ENCODE measurements at regions not wholly inside any gene's neighbourhood (a gene's known extent, or its start where the extent isn't known, plus 50 kb on each side); places are given as distances from the start of the nearest gene placed in this dataset.

DNA sequence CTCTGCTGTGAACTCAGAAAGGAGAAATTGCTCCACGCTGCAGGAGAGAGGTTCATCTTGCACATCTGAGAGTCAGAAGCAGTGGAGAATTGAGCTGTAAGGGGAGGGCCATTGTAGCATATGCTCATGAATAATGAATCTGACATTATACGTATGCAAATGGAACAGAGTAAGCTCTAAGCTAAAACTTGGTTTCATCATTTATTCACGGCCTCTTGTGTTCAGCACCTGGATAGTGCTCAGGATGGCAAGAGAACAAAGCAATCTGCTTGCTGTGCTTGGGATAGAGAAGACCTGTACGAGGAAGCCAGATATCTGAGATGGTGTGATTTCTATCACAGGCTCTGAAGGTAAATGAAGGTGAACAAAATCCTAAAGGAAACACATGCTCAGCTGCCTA, 87.9 kb upstream of the GCFC2 start:
- no peak overlapping the region for H3K4me3 ChIP-seq (ENCODE audit: low read length)
- TF ChIP-seq, protein P1, sequence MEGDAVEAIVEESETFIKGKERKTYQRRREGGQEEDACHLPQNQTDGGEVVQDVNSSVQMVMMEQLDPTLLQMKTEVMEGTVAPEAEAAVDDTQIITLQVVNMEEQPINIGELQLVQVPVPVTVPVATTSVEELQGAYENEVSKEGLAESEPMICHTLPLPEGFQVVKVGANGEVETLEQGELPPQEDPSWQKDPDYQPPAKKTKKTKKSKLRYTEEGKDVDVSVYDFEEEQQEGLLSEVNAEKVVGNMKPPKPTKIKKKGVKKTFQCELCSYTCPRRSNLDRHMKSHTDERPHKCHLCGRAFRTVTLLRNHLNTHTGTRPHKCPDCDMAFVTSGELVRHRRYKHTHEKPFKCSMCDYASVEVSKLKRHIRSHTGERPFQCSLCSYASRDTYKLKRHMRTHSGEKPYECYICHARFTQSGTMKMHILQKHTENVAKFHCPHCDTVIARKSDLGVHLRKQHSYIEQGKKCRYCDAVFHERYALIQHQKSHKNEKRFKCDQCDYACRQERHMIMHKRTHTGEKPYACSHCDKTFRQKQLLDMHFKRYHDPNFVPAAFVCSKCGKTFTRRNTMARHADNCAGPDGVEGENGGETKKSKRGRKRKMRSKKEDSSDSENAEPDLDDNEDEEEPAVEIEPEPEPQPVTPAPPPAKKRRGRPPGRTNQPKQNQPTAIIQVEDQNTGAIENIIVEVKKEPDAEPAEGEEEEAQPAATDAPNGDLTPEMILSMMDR (conservative IDR thresholded peaks at IDR 0.05; ENCODE audit: low read depth, low read length): no peak
- no peak for DNase-seq (ENCODE audit: low read depth)

DNA sequence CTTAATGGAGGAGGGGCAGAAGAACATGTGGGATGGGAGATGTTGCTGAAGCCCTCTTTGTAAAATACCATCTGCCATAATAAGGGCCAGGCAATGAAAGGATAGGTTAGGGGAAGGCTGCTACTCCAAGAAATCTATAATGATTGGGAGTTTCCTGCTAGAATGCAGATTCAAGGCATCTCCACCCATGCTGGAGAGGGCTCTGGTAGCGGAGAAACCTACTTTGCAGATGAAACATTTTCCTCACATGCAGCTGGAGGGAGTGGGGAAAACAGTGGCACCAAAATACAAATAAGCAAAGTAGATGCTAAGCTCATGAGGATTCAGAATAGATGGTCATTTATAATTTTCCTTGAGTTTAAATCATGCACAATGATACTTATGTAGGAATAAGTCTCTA, 82.3 kb upstream of the GCFC2 start:
- no peak for DNase-seq (ENCODE audit: low read depth)
- H3K4me3 ChIP-seq (ENCODE audit: low read length): no peak overlapping the region
- TF ChIP-seq, protein P1 (conservative IDR thresholded peaks at IDR 0.05; ENCODE audit: low read depth, low read length): no peak

DNA sequence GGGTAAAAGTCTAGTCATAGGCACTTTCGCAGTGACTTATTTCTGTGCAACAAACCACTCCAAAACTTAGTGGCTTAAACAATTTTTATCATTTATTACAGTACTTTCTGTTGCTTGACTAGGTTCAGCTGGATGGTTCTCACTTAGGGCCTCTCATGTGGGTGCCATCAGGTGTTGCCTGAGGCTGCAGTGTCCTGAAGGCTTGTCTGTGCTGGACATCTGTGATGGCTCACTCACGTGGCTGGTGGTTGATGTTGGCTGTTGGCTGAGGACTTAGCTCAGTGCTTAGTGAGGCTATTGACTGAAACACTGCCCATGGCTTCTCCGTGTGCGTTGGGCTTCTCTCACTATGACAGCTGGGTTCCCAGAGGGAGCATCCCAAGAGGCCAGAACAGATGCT, 81.4 kb upstream of the GCFC2 start:
- no peak overlapping the region for H3K4me3 ChIP-seq (ENCODE audit: low read length)
- TF ChIP-seq, protein P1 (conservative IDR thresholded peaks at IDR 0.05; ENCODE audit: low read depth, low read length): no peak
- no peak for DNase-seq (ENCODE audit: low read depth)

DNA sequence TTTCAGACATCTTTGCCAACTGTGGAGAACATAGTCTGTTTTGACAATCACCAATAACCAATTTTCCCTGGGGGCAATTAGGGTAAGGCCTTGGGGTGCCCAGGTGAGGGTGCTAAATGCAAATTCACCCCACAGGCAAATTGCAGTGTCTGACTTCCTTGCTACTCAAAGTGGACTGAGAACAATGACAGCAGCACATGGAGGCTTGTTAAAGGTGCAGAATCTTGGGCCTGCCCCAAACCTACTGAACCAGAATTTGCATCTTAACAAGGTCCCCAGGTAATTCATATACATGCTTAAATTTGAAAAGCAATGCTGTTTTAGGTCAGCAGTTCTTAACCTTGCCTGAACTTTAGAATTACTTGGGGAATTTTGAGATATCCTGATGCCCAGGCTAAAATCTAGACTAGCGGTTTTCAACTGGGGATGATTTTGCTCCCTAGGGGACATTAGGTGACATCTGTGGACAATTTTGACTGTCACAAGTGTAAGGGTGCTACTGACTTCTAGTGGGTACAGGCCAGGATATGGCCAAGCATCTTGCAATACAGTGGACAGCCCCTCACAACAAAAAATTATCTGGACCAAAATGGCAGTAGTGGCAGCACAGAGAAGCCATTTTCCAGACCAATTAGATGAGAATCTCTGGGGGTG, 80.2 kb upstream of the GCFC2 start:
- no peak for DNase-seq (ENCODE audit: low read depth)
- no peak overlapping the region for H3K4me3 ChIP-seq (ENCODE audit: low read length)
- TF ChIP-seq, protein P1 (conservative IDR thresholded peaks at IDR 0.05; ENCODE audit: low read depth, low read length): no peak

DNA sequence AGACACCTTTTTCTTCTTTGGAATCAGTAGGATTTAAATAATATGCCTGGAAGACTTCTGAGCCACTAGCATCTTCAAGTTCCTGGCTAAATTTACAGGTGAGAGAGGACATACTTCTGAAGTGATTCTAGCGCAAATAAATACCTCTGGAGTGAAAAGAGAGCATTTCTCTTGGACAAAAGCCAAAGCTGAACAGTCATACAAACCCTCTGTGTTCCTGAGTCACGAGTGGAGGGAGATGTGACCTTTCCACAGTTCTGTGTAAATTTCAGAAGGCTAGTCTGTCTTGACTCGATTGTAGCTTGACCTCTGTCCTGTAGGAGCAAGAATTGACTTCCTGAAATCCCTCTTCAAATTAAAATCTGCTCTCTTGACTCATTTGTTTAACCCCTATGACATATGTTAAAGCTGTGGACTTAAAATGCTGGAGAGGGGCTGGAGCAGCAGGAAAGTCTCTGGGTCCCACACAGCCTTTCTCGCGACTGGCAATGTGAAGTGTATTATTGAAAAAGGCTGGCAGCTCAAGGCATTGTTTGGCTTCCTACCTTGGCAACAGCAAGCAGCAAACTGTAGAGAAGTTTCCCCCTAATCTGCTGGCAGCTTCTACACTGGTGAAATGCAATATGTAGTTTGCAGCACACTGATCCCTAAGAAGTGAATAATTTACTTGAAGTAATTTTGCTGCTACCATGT, 79.6 kb upstream of the GCFC2 start:
- TF ChIP-seq, protein P1 (conservative IDR thresholded peaks at IDR 0.05; ENCODE audit: low read depth, low read length): no peak
- no peak for DNase-seq (ENCODE audit: low read depth)
- no peak overlapping the region for H3K4me3 ChIP-seq (ENCODE audit: low read length)

DNA sequence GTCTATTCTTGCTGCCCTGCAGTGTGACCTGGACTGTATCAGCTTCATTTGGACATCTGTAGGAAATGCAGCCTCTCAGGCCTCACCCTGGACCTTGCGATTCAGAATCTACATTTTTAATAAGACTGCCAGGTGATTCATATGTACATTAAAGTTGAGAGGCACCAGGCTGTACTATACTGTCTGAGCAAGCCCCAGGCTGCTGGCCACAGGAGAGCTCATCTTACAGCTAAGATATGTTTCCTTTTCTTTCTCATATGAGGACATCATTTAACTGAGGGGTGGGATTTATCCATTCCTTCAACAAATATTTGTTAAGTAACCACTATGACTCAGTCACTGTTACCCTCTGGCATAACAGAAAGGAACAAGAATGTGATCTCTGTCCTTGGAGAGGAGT, 78.2 kb upstream of the GCFC2 start:
- TF ChIP-seq, protein P1 (conservative IDR thresholded peaks at IDR 0.05; ENCODE audit: low read depth, low read length): no peak
- DNase-seq (ENCODE audit: low read depth): no peak
- no peak overlapping the region for H3K4me3 ChIP-seq (ENCODE audit: low read length)

DNA sequence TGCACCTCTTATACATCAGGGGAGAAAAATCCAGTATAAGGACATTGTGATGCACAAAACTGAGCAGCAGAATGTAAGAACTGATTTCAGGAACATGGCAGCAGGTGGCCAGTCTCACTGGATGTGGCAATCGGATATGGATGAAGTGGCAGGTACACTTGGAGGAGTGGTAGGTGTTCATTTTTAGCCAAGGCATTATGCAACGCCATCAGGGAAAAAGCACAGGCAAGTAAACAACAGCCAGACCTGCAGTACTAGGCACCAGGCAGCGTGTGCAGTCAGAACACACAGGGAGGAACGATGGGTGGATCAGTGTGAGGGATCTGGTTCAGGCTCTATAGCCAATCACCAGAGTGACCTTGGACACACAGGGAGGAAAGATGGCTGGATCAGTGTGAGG, 77.4 kb upstream of the GCFC2 start:
- DNase-seq (ENCODE audit: low read depth): no peak
- TF ChIP-seq, protein P1 (conservative IDR thresholded peaks at IDR 0.05; ENCODE audit: low read depth, low read length): no peak
- H3K4me3 ChIP-seq (ENCODE audit: low read length): no peak overlapping the region
